RWPE2 (cell line): ENCODE measurements at regions not wholly inside any gene's neighbourhood (a gene's known extent, or its start where the extent isn't known, plus 50 kb on each side); places are given as distances from the start of the nearest gene placed in this dataset.

ENCODE experiments used
- ATAC-seq: fragments of 200-7000 bp; cut with Tn5 transposase; 3 replicates; pipeline ENCODE4 v1.9.1; 2021; ENCODE audit warnings: low read depth
- DNase-seq: peaks from one replicate; pipeline ENCODE4 v3.0.0-alpha.2; 2020; ENCODE audit warnings: low spot score
- H3K27ac ChIP-seq: fragments of 450-650 bp; 2 replicates; pipeline ENCODE4 v1.5.1; 2017; ENCODE audit warnings: mild to moderate bottlenecking; ENCODE audit not compliant: poor library complexity, severe bottlenecking
- H3K27me3 ChIP-seq: fragments of 250-450 bp; sonication (Bioruptor Pico); 2 replicates; pipeline ENCODE4 v1.5.1; 2021; ENCODE audit warnings: mild to moderate bottlenecking, moderate library complexity; ENCODE audit not compliant: insufficient read depth, poor library complexity, severe bottlenecking
- H3K36me3 ChIP-seq: fragments of 250-450 bp; sonication (Bioruptor Pico); 2 replicates; pipeline ENCODE4 v1.5.1; 2020; ENCODE audit warnings: low read depth, mild to moderate bottlenecking, moderate library complexity
- H3K4me1 ChIP-seq: fragments of 250-450 bp; sonication (Bioruptor Pico); 2 replicates; pipeline ENCODE4 v1.5.1; 2021; ENCODE audit warnings: mild to moderate bottlenecking, moderate library complexity; ENCODE audit not compliant: insufficient read depth, poor library complexity, severe bottlenecking
- H3K4me3 ChIP-seq: fragments of 250-450 bp; sonication (Bioruptor Pico); 2 replicates; pipeline ENCODE4 v1.5.1; 2021; ENCODE audit warnings: mild to moderate bottlenecking, moderate library complexity; ENCODE audit not compliant: severe bottlenecking
- H3K9me3 ChIP-seq: fragments of 250-450 bp; sonication (Bioruptor Pico); 2 replicates; pipeline ENCODE4 v1.5.1; 2021; ENCODE audit warnings: mild to moderate bottlenecking, moderate library complexity; ENCODE audit not compliant: severe bottlenecking
- TF ChIP-seq, protein P1 (sequence below): fragments of 450-650 bp; IDR thresholded peaks from one replicate; pipeline ENCODE4 v1.5.1; 2017; ENCODE audit warnings: mild to moderate bottlenecking, moderate library complexity; ENCODE audit not compliant: poor library complexity, severe bottlenecking

DNA sequence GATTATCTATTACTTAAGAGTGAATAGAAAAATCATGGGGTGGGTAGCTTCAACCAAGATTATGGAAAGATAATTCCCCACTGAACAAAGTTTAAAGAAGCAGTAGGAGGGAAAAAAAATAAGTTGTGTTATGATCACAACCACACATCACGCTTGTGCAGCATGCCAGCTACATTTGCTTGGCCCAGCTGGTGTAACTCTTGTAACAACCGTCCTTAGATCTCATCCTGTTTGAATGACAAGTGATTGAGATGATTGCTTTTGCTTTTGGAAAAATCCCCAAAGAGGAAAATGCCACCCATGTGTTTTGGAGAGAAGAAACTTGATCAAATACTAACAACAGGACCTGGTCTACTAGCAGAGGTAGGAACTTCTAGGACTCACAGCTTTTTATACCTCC, 107.6 kb upstream of the KIF2A start:
- no peak for ATAC-seq
- H3K27ac ChIP-seq = no peak overlapping the region
- no peaks in the 10 kb centered on the region for H3K9me3 ChIP-seq
- H3K36me3 ChIP-seq = no peaks in the 10 kb centered on the region
- no peak overlapping the region for H3K4me3 ChIP-seq
- peaks cover 5% of the 10 kb centered on the region for H3K27me3 ChIP-seq
- TF ChIP-seq, protein P1, sequence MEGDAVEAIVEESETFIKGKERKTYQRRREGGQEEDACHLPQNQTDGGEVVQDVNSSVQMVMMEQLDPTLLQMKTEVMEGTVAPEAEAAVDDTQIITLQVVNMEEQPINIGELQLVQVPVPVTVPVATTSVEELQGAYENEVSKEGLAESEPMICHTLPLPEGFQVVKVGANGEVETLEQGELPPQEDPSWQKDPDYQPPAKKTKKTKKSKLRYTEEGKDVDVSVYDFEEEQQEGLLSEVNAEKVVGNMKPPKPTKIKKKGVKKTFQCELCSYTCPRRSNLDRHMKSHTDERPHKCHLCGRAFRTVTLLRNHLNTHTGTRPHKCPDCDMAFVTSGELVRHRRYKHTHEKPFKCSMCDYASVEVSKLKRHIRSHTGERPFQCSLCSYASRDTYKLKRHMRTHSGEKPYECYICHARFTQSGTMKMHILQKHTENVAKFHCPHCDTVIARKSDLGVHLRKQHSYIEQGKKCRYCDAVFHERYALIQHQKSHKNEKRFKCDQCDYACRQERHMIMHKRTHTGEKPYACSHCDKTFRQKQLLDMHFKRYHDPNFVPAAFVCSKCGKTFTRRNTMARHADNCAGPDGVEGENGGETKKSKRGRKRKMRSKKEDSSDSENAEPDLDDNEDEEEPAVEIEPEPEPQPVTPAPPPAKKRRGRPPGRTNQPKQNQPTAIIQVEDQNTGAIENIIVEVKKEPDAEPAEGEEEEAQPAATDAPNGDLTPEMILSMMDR = no peak
- no peak for DNase-seq
- H3K4me1 ChIP-seq = no peaks in the 10 kb centered on the region

DNA sequence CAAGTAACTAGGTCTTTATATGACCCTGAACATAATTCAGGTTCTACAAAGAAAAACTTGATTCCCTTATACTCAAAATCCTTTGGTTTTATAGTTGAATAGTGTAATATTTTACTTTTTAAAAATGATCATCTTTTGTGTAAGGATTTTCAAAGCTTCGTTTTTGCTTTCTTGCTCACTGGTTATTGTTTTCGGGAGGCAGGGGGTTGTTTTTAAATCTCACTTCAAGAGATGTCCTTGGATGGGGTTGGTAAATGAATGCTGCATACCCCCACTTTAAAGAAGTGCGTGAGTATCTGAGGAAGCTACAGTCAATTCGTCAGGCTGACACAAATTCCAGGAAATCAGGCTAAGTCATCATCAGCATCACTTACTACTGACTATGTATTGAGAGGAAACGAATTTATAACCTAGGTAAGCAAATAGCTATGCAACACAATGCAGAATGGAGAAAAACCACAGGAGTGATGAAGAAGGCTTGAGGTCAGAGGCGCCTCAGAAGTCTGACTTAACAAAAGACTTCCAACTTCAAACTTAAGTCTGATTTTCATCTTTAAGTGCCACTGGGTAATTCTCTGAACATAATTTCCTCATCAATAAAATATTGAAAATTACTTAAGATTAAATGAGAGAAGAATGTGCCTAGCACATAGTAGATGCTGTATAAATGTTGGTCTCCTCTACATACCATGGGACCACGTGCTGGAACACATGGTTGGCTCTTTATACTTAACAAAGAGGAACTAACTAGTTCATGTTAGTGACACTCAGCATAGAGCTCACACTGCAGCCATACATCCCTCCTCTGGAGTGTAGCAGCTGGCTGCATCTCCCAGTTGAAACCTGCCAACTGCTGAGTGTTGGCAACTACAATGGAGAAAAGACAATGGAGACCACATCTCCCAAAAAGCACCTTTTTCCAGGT, 106.0 kb upstream of the KIF2A start:
- TF ChIP-seq, protein P1 = no peak
- 0 out of 3 replicates have a peak, but pooled peaks have one; percentile 23 for ATAC-seq

GRCh38 chr5:62206150-62206829, 99.7 kb upstream of the KIF2A start:
- Histone ChIP-seq H3K4me3 (no peak overlapping the region), H3K9me3 (no peaks in the 10 kb centered on the region), H3K36me3 (no peaks in the 10 kb centered on the region), H3K27me3 (no peaks in the 10 kb centered on the region), H3K27ac (no peak overlapping the region), H3K4me1 (no peaks in the 10 kb centered on the region)
- DNase-seq (no peak), ATAC-seq (peak; percentile 42; the same call in 1 of the 3 replicates)
- TF ChIP-seq, protein P1 = peak; percentile 12

More for the DNA sequence above, 106.0 kb upstream of the KIF2A start:
- Histone ChIP-seq H3K9me3 (no peaks in the 10 kb centered on the region), H3K4me1 (no peaks in the 10 kb centered on the region), H3K36me3 (no peaks in the 10 kb centered on the region), H3K27ac (no peak overlapping the region), H3K4me3 (no peak overlapping the region), H3K27me3 (peaks cover 5% of the 10 kb centered on the region)
- no peak for DNase-seq

GRCh38 chr5:62208218-62208852, 97.7 kb upstream of the KIF2A start:
- no peaks in the 10 kb centered on the region for H3K4me1 ChIP-seq
- TF ChIP-seq, protein P1 = no peak
- H3K9me3 ChIP-seq = no peaks in the 10 kb centered on the region
- no peak overlapping the region for H3K27ac ChIP-seq
- ATAC-seq = no peak
- H3K4me3 ChIP-seq = no peak overlapping the region
- no peaks in the 10 kb centered on the region for H3K36me3 ChIP-seq
- H3K27me3 ChIP-seq = no peaks in the 10 kb centered on the region
- no peak for DNase-seq
